GM12878 (cell line): ENCODE measurements at regions not wholly inside any gene's neighbourhood (a gene's known extent, or its start where the extent isn't known, plus 50 kb on each side); places are given as distances from the start of the nearest gene placed in this dataset.

Experiments used
- ATAC-seq: fragments of 200-7000 bp; cut with Tn5 transposase; 3 replicates; pipeline ENCODE4 v1.9.1; 2020; ENCODE audit warnings: mild to moderate bottlenecking, moderate library complexity
- BruUV-seq: library from RNA; stranded (reverse); fragments of 400-500 nt; replicated peaks from 2 replicates; lab custom pipeline; 2021; lab: Mats Ljungman, UMichigan
- CTCF ChIA-PET: fragments of 300-600 bp; sonication (Branson Sonifier 250); formaldehyde crosslinking; extraction: SDS; loops from one replicate; lab custom pipeline; 2021; ENCODE audit warnings: inconsistent platforms; lab: Yijun Ruan, JAX
- POLR2A ChIA-PET: fragments of 350-600 bp; formaldehyde crosslinking; extraction: SDS; loops from one replicate; lab custom pipeline; 2021; ENCODE audit warnings: inconsistent platforms; lab: Charles Lee
- RAD21 ChIA-PET: fragments of 300-600 bp; sonication (Branson Sonifier 250); formaldehyde crosslinking; loops from one replicate; lab custom pipeline; 2023; ENCODE audit warnings: antibody characterized with exemption; ENCODE audit not compliant: unreplicated experiment; lab: Charles Lee
- SMC1A ChIA-PET: fragments of 300-600 bp; sonication (Branson Sonifier 250); formaldehyde crosslinking; loops from one replicate; lab custom pipeline; 2023; ENCODE audit not compliant: unreplicated experiment, uncharacterized antibody; lab: Charles Lee
- DNase-seq: peaks from one replicate; pipeline ENCODE4 v3.0.0-alpha.2; 2011; ENCODE audit warnings: low read depth, low spot score
- FAIRE-seq: peaks from 3 replicates; lab custom pipeline; 2011; peaks lifted over from hg19 to GRCh38; lab: Jason Lieb, UNC
- H2AFZ ChIP-seq: 2 replicates; pipeline ENCODE4 v1.6.0; 2011; ENCODE audit warnings: low read depth, low read length, control low read depth; ENCODE audit not compliant: control insufficient read depth
- H3K27ac ChIP-seq: 2 replicates; pipeline ENCODE4 v1.5.1; 2011; ENCODE audit warnings: control low read depth; ENCODE audit not compliant: control insufficient read depth, insufficient read depth
- H3K27me3 ChIP-seq, 2 experiments: replicated peaks in 1 of 2; 2 replicates each; pipeline versions ENCODE4 v1.6.0 to v1.6.1; 2011; ENCODE audit warnings: low read length in 1 of 2; ENCODE audit not compliant: control insufficient read depth in 2 of 2, insufficient read depth in 2 of 2
- H3K36me3 ChIP-seq, 2 experiments: 2 replicates each; pipeline ENCODE4 v1.5.1; 2011; ENCODE audit warnings: low read length in 1 of 2; ENCODE audit not compliant: control insufficient read depth in 2 of 2, insufficient read depth in 2 of 2
- H3K4me1 ChIP-seq: 2 replicates; pipeline ENCODE4 v1.6.1; 2011; ENCODE audit warnings: mild to moderate bottlenecking, low read length, moderate library complexity, mixed read lengths; ENCODE audit not compliant: control insufficient read depth, insufficient read depth
- H3K4me2 ChIP-seq: 2 replicates; pipeline ENCODE4 v1.6.0; 2011; ENCODE audit warnings: control low read depth; ENCODE audit not compliant: control insufficient read depth, insufficient read depth
- H3K4me3 ChIP-seq: fragments of 200-600 bp; sonication (generic); 2 replicates; pipeline ENCODE4 v1.5.1; 2016
- H3K79me2 ChIP-seq: 2 replicates; pipeline ENCODE4 v1.6.0; 2011; ENCODE audit warnings: low read length; ENCODE audit not compliant: control insufficient read depth, insufficient read depth
- H3K9ac ChIP-seq: 2 replicates; pipeline ENCODE4 v1.8.0; 2011; ENCODE audit warnings: low read length, control low read depth, mixed read lengths; ENCODE audit not compliant: control insufficient read depth, insufficient read depth
- H3K9me3 ChIP-seq: replicated peaks from 3 replicates; pipeline ENCODE4 v1.5.1; 2011; ENCODE audit warnings: mild to moderate bottlenecking, low read length; ENCODE audit not compliant: control insufficient read depth, insufficient read depth
- H4K20me1 ChIP-seq: 2 replicates; pipeline ENCODE4 v1.6.0; 2011; ENCODE audit not compliant: control insufficient read depth, insufficient read depth
- CEBPZ ChIP-seq: fragments of 150-350 bp; IDR thresholded peaks from 2 replicates; pipeline ENCODE4 v1.6.1; 2016; ENCODE audit warnings: low read depth, low read length
- CREM ChIP-seq: IDR thresholded peaks from 2 replicates; pipeline ENCODE4 v1.6.1; 2014; ENCODE audit warnings: antibody characterized with exemption, low read depth
- CTCF ChIP-seq, 3 experiments: IDR thresholded peaks in 2 of 3; conservative IDR thresholded peaks in 1 of 3; 2 replicates each; pipeline ENCODE4 v1.5.1; 2011; ENCODE audit warnings: low read depth in 3 of 3, low read length in 3 of 3, mild to moderate bottlenecking in 3 of 3, control low read depth in 2 of 3, moderate library complexity in 2 of 3, inconsistent platforms in 1 of 3, mixed read lengths in 1 of 3; ENCODE audit not compliant: control insufficient read depth in 2 of 3, insufficient read depth in 1 of 3; ENCODE audit errors: extremely low read depth in 1 of 3
- E2F8 ChIP-seq: fragments of 450-650 bp; IDR thresholded peaks from 2 replicates; pipeline ENCODE4 v1.6.1; 2018; ENCODE audit warnings: mild to moderate bottlenecking, low read depth, moderate library complexity; ENCODE audit not compliant: partially characterized antibody
- PAX5 ChIP-seq: IDR thresholded peaks from 2 replicates; pipeline ENCODE4 v1.6.1; 2011; ENCODE audit warnings: low read depth, low read length, borderline replicate concordance
- PML ChIP-seq: IDR thresholded peaks from 2 replicates; pipeline ENCODE4 v1.6.1; 2012; ENCODE audit warnings: low read length, inconsistent platforms
- RBBP5 ChIP-seq: fragments of 200-600 bp; sonication (generic); conservative IDR thresholded peaks from 2 replicates; pipeline ENCODE4 v1.6.1; 2016
- RCOR1 ChIP-seq: conservative IDR thresholded peaks from 2 replicates; pipeline ENCODE4 v1.6.1; 2012; ENCODE audit warnings: low read depth, low read length, improper control_type of control experiment
- RELB ChIP-seq: fragments of 450-650 bp; IDR thresholded peaks from 2 replicates; pipeline ENCODE4 v1.6.1; 2017; ENCODE audit warnings: low read depth, mild to moderate bottlenecking, moderate library complexity
- SMAD5 ChIP-seq: IDR thresholded peaks from 2 replicates; pipeline ENCODE4 v1.6.1; 2016; ENCODE audit warnings: antibody characterized with exemption, low read depth
- TARDBP ChIP-seq: IDR thresholded peaks from 2 replicates; pipeline ENCODE4 v1.6.1; 2016; ENCODE audit warnings: borderline replicate concordance
- YBX1 ChIP-seq: fragments of 450-650 bp; IDR thresholded peaks from 2 replicates; pipeline ENCODE4 v1.6.1; 2016; ENCODE audit warnings: antibody characterized with exemption
- WGBS: methylation state at CpG from one replicate; pipeline ENCODE4 v1.1.6; 2016; ENCODE audit warnings: low lambda C conversion rate; ENCODE audit not compliant: insufficient replicate concordance, insufficient coverage; ENCODE audit errors: missing lambda C conversion rate; 5-methylcytosine and 5-hydroxymethylcytosine counted together
- in situ Hi-C: fragments of 300-500 bp; cut with MboI; formaldehyde crosslinking; loops from 9 replicates; pipeline ENCODE4 v1.14.3; 2018; ENCODE audit warnings: mixed read lengths
- intact Hi-C: fragments of 100-400 bp; cut with micrococcal nuclease; formaldehyde crosslinking; loops from one replicate; pipeline ENCODE4 v1.14.2; 2022; ENCODE audit not compliant: unreplicated experiment
- TF ChIP-seq, protein P1 (sequence below): fragments of 450-650 bp; IDR thresholded peaks from 2 replicates; pipeline ENCODE4 v1.6.1; 2017; ENCODE audit warnings: mild to moderate bottlenecking

DNA sequence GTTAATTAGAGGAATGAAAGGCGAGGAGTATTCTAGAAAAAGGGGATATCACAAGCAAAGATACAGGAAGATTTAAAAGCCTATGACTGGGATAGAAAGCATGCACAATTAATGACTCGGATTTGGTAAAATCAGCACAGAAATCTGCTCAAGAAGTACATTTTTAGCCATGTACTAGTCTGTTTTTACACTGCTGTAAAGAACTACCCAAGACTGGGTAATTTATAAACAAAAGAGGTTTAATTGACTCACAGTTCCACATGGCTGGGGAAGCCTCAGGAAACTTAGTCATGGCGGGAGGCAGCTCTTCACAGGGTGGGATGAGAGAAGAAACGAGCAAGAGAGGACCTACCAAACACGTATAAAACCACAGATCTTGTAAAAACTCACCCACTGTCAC is 716.3 kb upstream of the MDGA2 start:
- BruUV-seq, result no TSS peak
- POLR2A ChIA-PET, result no interaction called here
- ATAC-seq (no peak), DNase-seq (no peak), FAIRE-seq (no peak)
- H3K79me2 ChIP-seq, result no peaks in the 10 kb centered on the region
- H3K27ac ChIP-seq, result no peak overlapping the region
- no peaks in the 10 kb centered on the region for H3K27me3 ChIP-seq
- SMC1A ChIA-PET, result interaction anchor here (0.5 kb wide), 1 partner anchor 777 kb away, joined by 3 read pairs; no protein-coding TSS in a partner anchor
- no peaks in the 10 kb centered on the region for H3K4me1 ChIP-seq
- H4K20me1 ChIP-seq, result no peaks in the 10 kb centered on the region
- no peaks in the 10 kb centered on the region for H3K36me3 ChIP-seq
- H3K4me3 ChIP-seq, result no peak overlapping the region
- CTCF ChIA-PET, result no interaction called here
- H3K4me2 ChIP-seq, result no peak overlapping the region
- no peak overlapping the region for H2AFZ ChIP-seq
- intact Hi-C loops, result loop anchor here (10.0 kb wide), 1 partner anchor 783 kb away; no protein-coding TSS in a partner anchor
- H3K9ac ChIP-seq, result no peak overlapping the region
- RAD21 ChIA-PET, result no interaction called here
- in situ Hi-C loops, result loop anchor here (10.0 kb wide), 1 partner anchor 477 kb away; no protein-coding TSS in a partner anchor
- 0% methylated on average over 5 of the region's 5 CpGs for WGBS
- H3K9me3 ChIP-seq, result no peaks in the 10 kb centered on the region
- TF ChIP-seq RBBP5 (no peak), SMAD5 (no peak), TARDBP (no peak), CTCF (IDR thresholded peaks at IDR 0.05 in 2 of 3, conservative IDR thresholded peaks at IDR 0.05 in 1 of 3; ENCODE audit: control insufficient read depth in 2 of 3, extremely low read depth in 1 of 3, insufficient read depth in 1 of 3, low read depth in 3 of 3, low read length in 3 of 3) (no peak), RELB (no peak), PAX5 (no peak), PML (no peak), RCOR1 (no peak), YBX1 (no peak), E2F8 (no peak), CREM (no peak), CEBPZ (no peak)
- TF ChIP-seq, protein P1, sequence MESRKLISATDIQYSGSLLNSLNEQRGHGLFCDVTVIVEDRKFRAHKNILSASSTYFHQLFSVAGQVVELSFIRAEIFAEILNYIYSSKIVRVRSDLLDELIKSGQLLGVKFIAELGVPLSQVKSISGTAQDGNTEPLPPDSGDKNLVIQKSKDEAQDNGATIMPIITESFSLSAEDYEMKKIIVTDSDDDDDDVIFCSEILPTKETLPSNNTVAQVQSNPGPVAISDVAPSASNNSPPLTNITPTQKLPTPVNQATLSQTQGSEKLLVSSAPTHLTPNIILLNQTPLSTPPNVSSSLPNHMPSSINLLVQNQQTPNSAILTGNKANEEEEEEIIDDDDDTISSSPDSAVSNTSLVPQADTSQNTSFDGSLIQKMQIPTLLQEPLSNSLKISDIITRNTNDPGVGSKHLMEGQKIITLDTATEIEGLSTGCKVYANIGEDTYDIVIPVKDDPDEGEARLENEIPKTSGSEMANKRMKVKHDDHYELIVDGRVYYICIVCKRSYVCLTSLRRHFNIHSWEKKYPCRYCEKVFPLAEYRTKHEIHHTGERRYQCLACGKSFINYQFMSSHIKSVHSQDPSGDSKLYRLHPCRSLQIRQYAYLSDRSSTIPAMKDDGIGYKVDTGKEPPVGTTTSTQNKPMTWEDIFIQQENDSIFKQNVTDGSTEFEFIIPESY, result no peak
